ENCODE measurements at regions not wholly inside any gene's neighbourhood (a gene's known extent, or its start where the extent isn't known, plus 50 kb on each side); places are given as distances from the start of the nearest gene placed in this dataset.

DNA sequence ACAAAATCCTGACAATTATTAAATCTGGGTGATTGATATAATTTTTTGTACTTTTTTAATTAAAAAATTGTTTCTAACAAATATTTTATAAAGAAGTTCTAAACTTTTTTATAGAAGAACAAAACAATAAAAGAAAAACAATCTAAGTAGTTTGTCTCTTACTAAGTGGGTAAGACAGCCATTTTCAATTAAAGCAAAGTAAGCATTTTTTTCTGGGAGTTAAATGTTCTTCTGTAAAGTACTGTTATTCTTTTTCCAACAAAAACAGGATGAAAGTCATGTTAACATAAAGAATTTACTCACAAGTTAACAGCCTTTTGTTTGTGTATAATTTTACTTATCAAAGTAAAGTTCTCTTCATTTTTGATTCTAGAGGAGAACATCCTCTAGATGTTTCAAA is 1029.9 kb downstream of the JRKL start:
- no peak overlapping the region for H3K4me3 ChIP-seq (ENCODE audit: low read depth, low read length)
- TF ChIP-seq MAX (IDR thresholded peaks at IDR 0.05; ENCODE audit: low read depth, low read length) = no peak
- TF ChIP-seq CTCF (IDR thresholded peaks at IDR 0.05; ENCODE audit: low read depth, low read length) = no peak
- TF ChIP-seq MYC (IDR thresholded peaks at IDR 0.05; ENCODE audit: low read depth, low read length) = no peak
- no peak for TF ChIP-seq POLR2A (IDR thresholded peaks at IDR 0.05; ENCODE audit: extremely low read depth, insufficient read length)
- DNase-seq (ENCODE audit: low read depth) = no peak

GRCh38 chr11:97428247-97428790 is 1038.5 kb downstream of the JRKL start:
- H3K4me3 ChIP-seq (ENCODE audit: low read depth, low read length) = no peak overlapping the region
- DNase-seq (ENCODE audit: low read depth) = no peak
- TF ChIP-seq CTCF (IDR thresholded peaks at IDR 0.05; ENCODE audit: low read depth, low read length) (no peak), MAX (IDR thresholded peaks at IDR 0.05; ENCODE audit: low read depth, low read length) (no peak)

- H3K4me3 ChIP-seq (ENCODE audit: low read depth, low read length) = no peak overlapping the region
- no peak for TF ChIP-seq MAX (IDR thresholded peaks at IDR 0.05; ENCODE audit: low read depth, low read length)
- TF ChIP-seq CTCF (IDR thresholded peaks at IDR 0.05; ENCODE audit: low read depth, low read length) = no peak
- TF ChIP-seq MYC (IDR thresholded peaks at IDR 0.05; ENCODE audit: low read depth, low read length) = no peak
- no peak for TF ChIP-seq POLR2A (IDR thresholded peaks at IDR 0.05; ENCODE audit: extremely low read depth, insufficient read length)
These were observed 1041.1 kb downstream of the JRKL start for GRCh38 chr11:97430877-97431276.

GRCh38 chr11:97432926-97433325 is 1043.1 kb downstream of the JRKL start:
- no peak for TF ChIP-seq MAX (IDR thresholded peaks at IDR 0.05; ENCODE audit: low read depth, low read length)
- TF ChIP-seq POLR2A (IDR thresholded peaks at IDR 0.05; ENCODE audit: extremely low read depth, insufficient read length) = no peak
- TF ChIP-seq MYC (IDR thresholded peaks at IDR 0.05; ENCODE audit: low read depth, low read length) = no peak
- no peak for TF ChIP-seq CTCF (IDR thresholded peaks at IDR 0.05; ENCODE audit: low read depth, low read length)
- no peak for DNase-seq (ENCODE audit: low read depth)
- H3K4me3 ChIP-seq (ENCODE audit: low read depth, low read length) = no peak overlapping the region

More at GRCh38 chr11:97430877-97431276, 1041.1 kb downstream of the JRKL start:
- DNase-seq (ENCODE audit: low read depth) = no peak

GRCh38 chr11:97445561-97445960 is 1055.7 kb downstream of the JRKL start:
- TF ChIP-seq CTCF (IDR thresholded peaks at IDR 0.05; ENCODE audit: low read depth, low read length) (no peak), MYC (IDR thresholded peaks at IDR 0.05; ENCODE audit: low read depth, low read length) (no peak), POLR2A (IDR thresholded peaks at IDR 0.05; ENCODE audit: extremely low read depth, insufficient read length) (no peak), MAX (IDR thresholded peaks at IDR 0.05; ENCODE audit: low read depth, low read length) (no peak)
- no peak overlapping the region for H3K4me3 ChIP-seq (ENCODE audit: low read depth, low read length)
- no peak for DNase-seq (ENCODE audit: low read depth)

GRCh38 chr11:97451441-97451840 is 1061.6 kb downstream of the JRKL start:
- DNase-seq (ENCODE audit: low read depth) = no peak
- no peak overlapping the region for H3K4me3 ChIP-seq (ENCODE audit: low read depth, low read length)
- TF ChIP-seq MYC (IDR thresholded peaks at IDR 0.05; ENCODE audit: low read depth, low read length) = no peak
- no peak for TF ChIP-seq CTCF (IDR thresholded peaks at IDR 0.05; ENCODE audit: low read depth, low read length)
- no peak for TF ChIP-seq MAX (IDR thresholded peaks at IDR 0.05; ENCODE audit: low read depth, low read length)
- TF ChIP-seq POLR2A (IDR thresholded peaks at IDR 0.05; ENCODE audit: extremely low read depth, insufficient read length) = no peak

Measured in NB4 (cell line).